ENCODE measurements at regions not wholly inside any gene's neighbourhood (a gene's known extent, or its start where the extent isn't known, plus 50 kb on each side); places are given as distances from the start of the nearest gene placed in this dataset.

- TF ChIP-seq CTCF (conservative IDR thresholded peaks at IDR 0.05 in 1 of 2, IDR thresholded peaks at IDR 0.05 in 1 of 2; ENCODE audit: low read depth in 1 of 2, low read length in 2 of 2): no peak
- TF ChIP-seq EZH2 (IDR thresholded peaks at IDR 0.05; ENCODE audit: low read length, missing control alignments): no peak
Measured at GRCh38 chr9:7241694-7242093, 483.9 kb downstream of the KDM4C start.

Data from fibroblast of lung (primary cell).